ENCODE measurements at regions not wholly inside any gene's neighbourhood (a gene's known extent, or its start where the extent isn't known, plus 50 kb on each side); places are given as distances from the start of the nearest gene placed in this dataset.
"Not testable (repeated sequence)": the region's sequence is repeated elsewhere in the genome, so short reads cannot be mapped to it uniquely, and the experiment has no call there.

DNA sequence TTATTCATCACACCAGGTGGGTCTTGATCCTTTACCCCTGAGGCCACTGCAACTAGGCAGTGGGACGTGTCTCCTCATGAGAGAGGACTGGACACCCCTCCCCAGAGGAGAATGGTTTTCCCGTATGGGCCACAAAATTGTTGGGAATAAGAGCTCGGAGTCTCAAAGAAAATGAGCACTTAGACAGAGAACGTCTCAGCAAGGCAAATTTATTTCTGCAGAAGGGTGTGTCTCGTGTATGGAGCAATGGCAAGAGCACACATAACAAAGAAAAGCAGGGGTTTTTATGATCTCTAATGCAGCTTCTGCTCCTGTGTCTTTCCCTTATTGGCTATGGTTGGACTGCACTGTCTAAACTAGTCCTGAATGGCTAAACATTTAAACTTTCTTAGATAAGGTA lies 803.5 kb downstream of the PLOD2 start:
- DNase-seq, result no peak

- no peak for DNase-seq
These were observed 801.9 kb downstream of the PLOD2 start for GRCh38 chr3:145359040-145359439.

- DNase-seq, result no peak
These were observed 792.2 kb downstream of the PLOD2 start for GRCh38 chr3:145368748-145369147.

- DNase-seq, result no peak
These were observed 790.1 kb downstream of the PLOD2 start for GRCh38 chr3:145370870-145371269.

DNA sequence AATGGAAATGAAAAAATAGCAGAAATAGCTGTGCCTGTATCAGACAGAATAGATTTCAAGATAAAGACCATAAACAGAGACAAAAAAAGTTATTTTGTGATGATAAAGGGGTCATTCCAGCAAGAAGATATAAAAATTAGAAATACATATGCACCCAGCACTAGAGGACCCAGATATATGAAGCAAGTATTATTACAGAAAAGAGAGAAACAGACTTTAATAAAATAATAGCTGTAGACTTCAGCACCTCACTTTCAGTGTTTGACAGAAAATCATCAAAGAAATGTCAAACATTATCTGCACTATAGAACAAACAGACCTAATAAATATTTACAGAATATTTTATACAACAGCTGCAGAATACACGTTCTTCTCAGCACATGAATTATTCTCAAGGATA lies 783.7 kb downstream of the PLOD2 start:
- no peak for DNase-seq

- DNase-seq, result no peak
These were observed 777.6 kb downstream of the PLOD2 start for GRCh38 chr3:145383416-145383815.

DNA sequence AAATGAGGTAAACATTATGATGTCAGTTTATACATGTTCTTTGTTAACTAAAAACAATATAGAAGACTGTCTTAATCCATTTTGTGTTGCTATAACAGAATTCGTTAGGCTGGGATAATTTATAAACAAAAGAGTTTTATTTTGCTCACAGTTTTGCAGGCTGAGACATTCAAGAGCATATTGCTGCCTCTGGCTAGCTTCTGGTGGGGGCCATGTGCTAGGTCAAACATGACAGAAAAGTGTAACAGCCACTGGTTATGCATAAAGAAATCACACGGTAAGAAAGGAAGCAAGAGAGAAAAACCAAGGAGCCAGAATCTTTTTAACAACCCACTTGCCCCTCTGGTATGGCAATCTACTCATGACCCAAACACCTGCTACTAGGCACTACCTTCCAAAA lies 776.7 kb downstream of the PLOD2 start:
- DNase-seq, result no peak

- DNase-seq, result no peak
These were observed 773.8 kb downstream of the PLOD2 start for GRCh38 chr3:145387211-145387610.

DNA sequence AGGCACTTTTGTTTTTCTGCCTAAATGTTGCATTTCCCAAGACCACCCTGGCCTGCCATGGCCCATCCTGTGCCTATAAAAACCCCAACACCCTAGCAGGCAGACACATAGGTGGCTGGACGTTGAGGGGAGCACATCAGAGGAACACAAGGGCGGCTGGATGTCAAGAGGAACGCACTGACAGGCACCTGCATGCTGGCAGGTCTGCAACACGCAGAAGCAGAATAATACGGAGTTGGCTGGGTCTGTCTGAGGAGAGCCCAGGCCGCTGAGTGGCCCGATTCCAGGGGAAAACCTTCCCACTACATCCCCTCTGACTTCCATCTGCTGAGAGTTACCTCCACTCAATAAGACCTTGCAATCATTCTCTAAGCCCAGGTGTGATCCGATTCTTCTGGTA lies 765.6 kb downstream of the PLOD2 start:
- no peak for DNase-seq

DNA sequence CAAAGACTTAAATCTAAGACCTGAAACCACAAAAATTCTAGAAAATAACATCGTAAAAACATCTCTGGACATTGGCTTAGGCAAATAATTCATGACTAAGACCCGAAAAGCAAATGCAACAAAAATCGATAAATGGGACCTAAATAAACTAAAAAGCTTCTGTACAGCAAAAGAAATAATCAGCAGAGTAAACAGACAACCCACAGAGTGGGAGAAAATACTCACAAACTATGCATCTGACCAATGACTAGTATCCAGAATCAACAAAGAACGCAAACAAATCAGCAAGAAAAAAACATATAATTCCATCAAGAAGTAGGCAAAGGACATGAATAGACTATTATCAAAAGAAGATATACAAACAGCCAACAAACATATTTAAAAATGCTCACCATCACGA lies 749.4 kb downstream of the PLOD2 start:
- no peak for DNase-seq

GRCh38 chr3:145417678-145418077 lies 743.3 kb downstream of the PLOD2 start:
- DNase-seq, result no peak

DNA sequence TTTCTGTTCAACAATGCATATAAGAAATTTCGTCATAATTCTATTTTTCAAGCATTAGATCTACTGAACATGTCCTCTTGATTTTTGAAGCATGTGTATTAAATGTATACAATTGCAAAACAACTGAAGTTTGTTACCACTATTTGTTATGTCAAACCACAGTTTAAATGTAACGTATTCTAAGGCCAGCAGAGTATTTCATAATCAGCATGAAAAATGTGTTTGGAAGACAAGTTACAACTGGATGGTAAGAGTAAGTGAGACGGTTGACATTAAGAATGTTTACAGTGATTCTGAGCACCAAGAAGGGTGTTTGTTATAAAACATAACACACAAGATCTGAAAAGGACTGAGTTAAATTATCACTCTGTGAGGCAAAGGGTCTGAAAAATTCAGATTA lies 738.4 kb downstream of the PLOD2 start:
- DNase-seq, result no peak

DNA sequence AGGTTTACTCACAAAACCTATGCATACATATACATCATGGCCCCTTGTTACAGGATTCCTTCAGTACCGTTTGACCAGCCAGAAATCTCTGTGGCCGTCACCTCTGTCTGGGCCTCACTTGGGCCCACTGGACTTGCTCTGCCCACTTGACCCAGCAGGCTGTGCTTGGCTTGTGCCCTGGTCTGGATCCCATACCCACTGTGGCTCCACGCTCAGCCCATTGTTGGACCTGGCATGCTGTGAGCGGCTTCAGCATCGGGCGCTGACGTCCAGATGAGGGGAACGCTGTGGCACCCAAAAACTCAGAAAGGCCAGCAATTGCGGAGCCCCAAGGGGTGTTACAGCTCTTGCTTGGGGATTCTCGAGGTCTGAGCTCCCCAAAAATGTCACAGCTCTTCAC lies 733.6 kb downstream of the PLOD2 start:
- DNase-seq, result no peak

- DNase-seq, result no peak
These were observed 731.4 kb downstream of the PLOD2 start for GRCh38 chr3:145429546-145429945.

GRCh38 chr3:145448436-145448835 lies 712.5 kb downstream of the PLOD2 start:
- no peak for DNase-seq

DNA sequence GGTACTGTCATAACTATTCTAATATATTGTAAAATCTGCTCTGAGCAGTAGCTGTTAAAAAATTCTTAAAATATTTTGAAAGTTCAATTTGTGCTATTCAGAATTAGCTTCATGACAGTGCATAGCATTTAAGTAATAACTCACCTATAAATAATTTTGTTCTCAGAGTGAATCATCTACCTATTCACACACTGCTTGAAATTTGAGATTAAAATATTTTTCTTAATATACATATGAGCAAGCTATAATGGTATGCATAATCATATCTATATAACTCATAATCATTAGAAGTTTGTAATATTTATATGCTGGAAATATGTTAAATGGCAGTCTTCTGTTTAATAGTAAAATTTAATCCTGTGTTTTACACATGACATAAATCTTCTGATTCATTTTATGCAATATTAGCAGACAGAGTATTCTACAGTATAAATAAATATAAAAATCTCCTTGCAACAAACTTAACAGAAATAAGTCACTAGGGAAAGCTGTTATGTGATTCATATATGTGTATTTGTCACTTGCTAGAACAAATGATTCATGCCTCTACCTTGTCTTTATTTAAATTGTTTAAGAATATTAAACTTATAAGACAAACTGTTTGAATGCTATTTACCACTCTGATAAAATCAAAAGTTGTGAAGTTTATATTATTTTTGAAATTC lies 710.8 kb downstream of the PLOD2 start:
- no peak for DNase-seq

GRCh38 chr3:145457825-145458552 lies 703.0 kb downstream of the PLOD2 start:
- DNase-seq, result no peak

- DNase-seq, result not testable (repeated sequence)
These were observed 701.3 kb downstream of the PLOD2 start for GRCh38 chr3:145459681-145460080.

- DNase-seq, result no peak
These were observed 689.0 kb downstream of the PLOD2 start for GRCh38 chr3:145471976-145472375.

- not testable (repeated sequence) for DNase-seq
These were observed 678.2 kb downstream of the PLOD2 start for GRCh38 chr3:145482735-145483134.

- DNase-seq, result no peak
These were observed 677.0 kb downstream of the PLOD2 start for GRCh38 chr3:145483992-145484391.

DNA sequence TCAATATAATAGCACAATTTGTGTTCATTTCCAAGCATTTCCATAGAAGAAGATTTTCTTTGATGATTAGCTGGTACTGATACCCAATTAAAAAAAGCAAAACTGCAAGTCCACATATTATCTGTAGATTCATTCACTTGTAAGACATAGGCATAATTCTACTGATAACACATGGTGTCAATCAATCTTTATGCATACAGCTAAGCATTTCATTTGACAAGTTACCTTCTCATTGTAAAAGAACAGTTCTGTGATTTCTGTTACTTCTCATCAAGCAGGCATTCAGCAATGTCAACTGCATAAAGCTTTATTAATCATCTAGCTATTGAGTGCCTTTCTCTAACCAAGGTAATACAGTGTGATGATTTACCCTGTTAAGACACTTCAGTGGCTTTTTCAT lies 672.0 kb downstream of the PLOD2 start:
- DNase-seq, result no peak

- no peak for DNase-seq
These were observed 670.6 kb downstream of the PLOD2 start for GRCh38 chr3:145490088-145491048.

- DNase-seq, result no peak
These were observed 668.5 kb downstream of the PLOD2 start for GRCh38 chr3:145492456-145492855.

Measured in NCI-H1436 (cell line).